Neuronal stem cell (in vitro differentiated cells): ENCODE measurements at regions not wholly inside any gene's neighbourhood (a gene's known extent, or its start where the extent isn't known, plus 50 kb on each side); places are given as distances from the start of the nearest gene placed in this dataset.

Experiments
- DNase-seq: peaks from one replicate; pipeline ENCODE4 v3.0.0-alpha.2; 2013; ENCODE audit warnings: low spot score
- H2AFZ ChIP-seq: one replicate; pipeline ENCODE4 v1.6.1; 2013; ENCODE audit warnings: mild to moderate bottlenecking, low read length, inconsistent platforms
- H2AK5ac ChIP-seq: 2 replicates; pipeline ENCODE4 v1.6.1; 2013; ENCODE audit warnings: low read depth, mild to moderate bottlenecking, inconsistent platforms, low read length, moderate library complexity, mixed read lengths
- H2BK120ac ChIP-seq: 2 replicates; pipeline ENCODE4 v1.6.1; 2013; ENCODE audit warnings: low read depth, mild to moderate bottlenecking, inconsistent platforms, low read length, moderate library complexity, mixed read lengths
- H2BK12ac ChIP-seq: one replicate; pipeline ENCODE4 v1.6.1; 2013; ENCODE audit warnings: low read length, inconsistent platforms
- H2BK15ac ChIP-seq: 2 replicates; pipeline ENCODE4 v1.6.1; 2013; ENCODE audit warnings: mild to moderate bottlenecking, low read length, inconsistent platforms, mixed read lengths
- H2BK5ac ChIP-seq: one replicate; pipeline ENCODE4 v1.6.1; 2013; ENCODE audit warnings: inconsistent platforms, mild to moderate bottlenecking, low read length, moderate library complexity
- H3K14ac ChIP-seq: one replicate; pipeline ENCODE4 v1.6.1; 2013; ENCODE audit warnings: low read length, inconsistent platforms
- H3K18ac ChIP-seq: 2 replicates; pipeline ENCODE4 v1.6.1; 2013; ENCODE audit warnings: low read length, inconsistent platforms
- H3K23ac ChIP-seq: 2 replicates; pipeline ENCODE4 v1.6.1; 2013; ENCODE audit warnings: low read depth, mild to moderate bottlenecking, mixed read lengths, low read length, inconsistent platforms; ENCODE audit not compliant: poor library complexity
- H3K27ac ChIP-seq: replicated peaks from 3 replicates; pipeline ENCODE4 v1.5.1; 2013; ENCODE audit warnings: low read length, inconsistent platforms
- H3K27me3 ChIP-seq, 3 experiments: 2 replicates each; pipeline ENCODE4 v1.6.1; 2013; ENCODE audit warnings: low read length in 3 of 3, mild to moderate bottlenecking in 2 of 3, inconsistent platforms in 1 of 3, low read depth in 1 of 3, mixed read lengths in 1 of 3, moderate library complexity in 1 of 3; ENCODE audit not compliant: control insufficient read depth in 3 of 3, insufficient read depth in 3 of 3
- H3K36me3 ChIP-seq, 2 donors: replicated peaks in 1 of 2; 2 replicates each; pipeline ENCODE4 v1.6.1; 2013; ENCODE audit warnings: low read length in 2 of 2; ENCODE audit not compliant: control insufficient read depth in 2 of 2, insufficient read depth in 2 of 2
- H3K4ac ChIP-seq: 2 replicates; pipeline ENCODE4 v1.6.1; 2013; ENCODE audit warnings: inconsistent platforms, mild to moderate bottlenecking, low read length, moderate library complexity
- H3K4me1 ChIP-seq, 2 donors: 1 replicate in 1 of 2; 2 replicates in 1 of 2; pipeline ENCODE4 v1.6.1; 2013; ENCODE audit warnings: low read length in 2 of 2, low read depth in 1 of 2; ENCODE audit not compliant: control insufficient read depth in 2 of 2, insufficient read depth in 1 of 2
- H3K4me2 ChIP-seq: one replicate; pipeline ENCODE4 v1.6.1; 2013; ENCODE audit warnings: mild to moderate bottlenecking, low read length, inconsistent platforms; ENCODE audit not compliant: insufficient read depth, poor library complexity, severe bottlenecking
- H3K4me3 ChIP-seq, 2 donors: 2 replicates each; pipeline ENCODE4 v1.5.1; 2013; ENCODE audit warnings: low read length in 2 of 2, mild to moderate bottlenecking in 2 of 2, inconsistent platforms in 1 of 2, moderate library complexity in 1 of 2
- H3K79me1 ChIP-seq: one replicate; pipeline ENCODE4 v1.6.1; 2013; ENCODE audit warnings: low read depth, mild to moderate bottlenecking, inconsistent platforms, low read length, moderate library complexity
- H3K9ac ChIP-seq: one replicate; pipeline ENCODE4 v1.6.1; 2013; ENCODE audit warnings: mild to moderate bottlenecking, low read depth, low read length, inconsistent platforms; ENCODE audit not compliant: poor library complexity
- H3K9me3 ChIP-seq, 2 donors: replicated peaks in 1 of 2; 2 replicates each; pipeline versions ENCODE3 to v1.6.1; 2013; ENCODE audit warnings: low read length in 2 of 2, mild to moderate bottlenecking in 2 of 2, inconsistent platforms in 1 of 2, low read depth in 1 of 2, mixed read lengths in 1 of 2, moderate library complexity in 1 of 2; ENCODE audit not compliant: control insufficient read depth in 2 of 2, insufficient read depth in 1 of 2
- H4K8ac ChIP-seq: one replicate; pipeline ENCODE4 v1.6.1; 2013; ENCODE audit warnings: low read depth, mild to moderate bottlenecking, inconsistent platforms, low read length, moderate library complexity
- H4K91ac ChIP-seq: one replicate; pipeline ENCODE4 v1.6.1; 2013; ENCODE audit warnings: low read length, low read depth, mild to moderate bottlenecking, inconsistent platforms; ENCODE audit not compliant: poor library complexity
- WGBS, 2 donors: extraction: QIAGEN DNeasy Blood & Tissue Kit; methylation state at CpG; one replicate each; pipeline ENCODE4 v1.1.7; 2013; ENCODE audit warnings: missing lambda C conversion rate in 2 of 2, mixed read lengths in 1 of 2; ENCODE audit not compliant: insufficient read length in 2 of 2, insufficient replicate concordance in 1 of 2; ENCODE audit errors: extremely low coverage in 2 of 2; 5-methylcytosine and 5-hydroxymethylcytosine counted together

GRCh38 chr6:164274493-164274892, 860.0 kb downstream of the QKI start:
- Histone ChIP-seq H3K4ac (no peak overlapping the region), H4K8ac (no peak overlapping the region), H3K4me1 (no peaks in the 10 kb centered on the region), H3K23ac (no peak overlapping the region), H2AK5ac (no peak overlapping the region), H3K9me3 (peaks cover 5 to 26% of the 10 kb centered on the region in 2 donors), H3K9ac (no peak overlapping the region), H2AFZ (no peak overlapping the region), H3K36me3 (no peaks in the 10 kb centered on the region), H3K79me1 (no peaks in the 10 kb centered on the region), H2BK5ac (no peak overlapping the region), H3K4me3 (no peak overlapping the region), H3K27ac (no peak overlapping the region), H2BK120ac (no peak overlapping the region), H3K18ac (no peak overlapping the region), H2BK15ac (no peak overlapping the region), H4K91ac (no peak overlapping the region), H3K27me3 (no peaks in the 10 kb centered on the region), H3K14ac (no peak overlapping the region), H2BK12ac (no peak overlapping the region), H3K4me2 (no peak overlapping the region)
- WGBS, 2 donors: no CpG with 5 or more reads among the region's 2 CpGs
- no peak for DNase-seq

DNA sequence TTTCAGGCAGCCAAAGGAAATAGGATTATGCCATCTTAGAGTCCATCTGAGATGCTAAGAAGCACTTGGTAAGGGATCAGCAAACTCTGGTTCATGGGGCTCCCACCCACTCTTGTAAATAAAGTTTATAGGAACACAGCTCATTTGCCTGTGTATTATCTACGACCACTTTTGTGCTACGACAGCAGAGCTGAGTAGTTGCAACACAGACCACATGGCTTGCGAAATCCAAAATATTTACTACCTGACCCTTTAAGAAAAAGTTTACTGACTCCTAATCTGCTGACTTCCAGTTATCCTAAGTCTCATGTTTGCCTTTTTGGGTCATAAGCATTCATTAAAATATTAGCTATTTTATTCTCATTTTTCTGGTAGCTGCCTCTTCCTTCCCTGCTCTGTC, 859.0 kb downstream of the QKI start:
- Histone ChIP-seq H3K18ac (no peak overlapping the region), H3K79me1 (no peaks in the 10 kb centered on the region), H2BK120ac (no peak overlapping the region), H3K36me3 (no peaks in the 10 kb centered on the region), H3K9me3 (peaks cover 5 to 18% of the 10 kb centered on the region in 2 donors), H3K4me3 (no peak overlapping the region), H2AK5ac (no peak overlapping the region), H2BK5ac (no peak overlapping the region), H4K91ac (no peak overlapping the region), H3K23ac (no peak overlapping the region), H3K4me1 (no peaks in the 10 kb centered on the region), H3K4ac (no peak overlapping the region), H3K9ac (no peak overlapping the region), H4K8ac (no peak overlapping the region), H2BK15ac (no peak overlapping the region), H2BK12ac (no peak overlapping the region), H3K4me2 (no peak overlapping the region), H3K27me3 (no peaks in the 10 kb centered on the region), H2AFZ (no peak overlapping the region), H3K14ac (no peak overlapping the region), H3K27ac (no peak overlapping the region)
- no CpG with 5 or more reads among the region's 3 CpGs for WGBS, 2 donors
- DNase-seq: no peak

GRCh38 chr6:164266851-164267250, 852.3 kb downstream of the QKI start:
- no peak for DNase-seq
- H4K91ac ChIP-seq: no peak overlapping the region
- H3K4me1 ChIP-seq: no peaks in the 10 kb centered on the region
- no peak overlapping the region for H2BK5ac ChIP-seq
- H3K14ac ChIP-seq: no peak overlapping the region
- H2AK5ac ChIP-seq: no peak overlapping the region
- no peak overlapping the region for H3K4me3 ChIP-seq
- no peak overlapping the region for H2AFZ ChIP-seq
- H3K9ac ChIP-seq: no peak overlapping the region
- no peak overlapping the region for H2BK12ac ChIP-seq
- no peak overlapping the region for H3K4ac ChIP-seq
- no peak overlapping the region for H4K8ac ChIP-seq
- H3K23ac ChIP-seq: no peak overlapping the region
- H2BK120ac ChIP-seq: no peak overlapping the region
- H3K27ac ChIP-seq: no peak overlapping the region
- H3K4me2 ChIP-seq: no peak overlapping the region
- WGBS, 2 donors: no CpG with 5 or more reads among the region's 3 CpGs
- no peaks in the 10 kb centered on the region for H3K36me3 ChIP-seq
- H3K18ac ChIP-seq: no peak overlapping the region
- H3K79me1 ChIP-seq: no peaks in the 10 kb centered on the region
- no peaks in the 10 kb centered on the region for H3K9me3 ChIP-seq
- no peak overlapping the region for H2BK15ac ChIP-seq
- no peaks in the 10 kb centered on the region for H3K27me3 ChIP-seq

DNA sequence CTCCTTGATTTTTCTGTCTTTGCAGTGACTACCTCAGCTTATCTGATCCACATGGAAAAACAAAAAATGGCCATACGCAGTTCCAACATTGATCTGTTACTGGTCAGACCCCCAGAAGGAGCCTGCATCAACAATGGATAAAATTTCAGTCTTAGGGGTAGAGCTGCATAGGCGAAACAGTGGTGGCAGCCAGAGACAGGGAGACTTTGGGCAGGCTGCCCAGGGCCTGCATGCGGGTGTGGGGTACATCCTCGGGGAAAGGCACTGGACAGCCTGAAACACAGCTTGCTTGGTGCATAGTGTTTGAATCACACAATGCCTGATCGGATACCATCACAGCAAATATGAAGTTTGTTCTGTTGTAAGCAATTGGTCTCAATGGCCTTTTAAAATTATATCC, 847.8 kb downstream of the QKI start:
- Histone ChIP-seq H3K14ac (no peak overlapping the region), H2BK15ac (no peak overlapping the region), H3K4me3 (no peak overlapping the region), H3K27ac (no peak overlapping the region), H3K9me3 (no peaks in the 10 kb centered on the region), H3K18ac (peak overlapping the region; percentile 5), H3K36me3 (no peaks in the 10 kb centered on the region), H3K27me3 (no peaks in the 10 kb centered on the region), H3K4me1 (peaks cover 0 to 3% of the 10 kb centered on the region in 2 donors), H3K9ac (peak overlapping the region; percentile 68), H4K8ac (no peak overlapping the region), H3K4ac (no peak overlapping the region), H3K4me2 (no peak overlapping the region), H2AFZ (no peak overlapping the region), H2BK120ac (no peak overlapping the region), H3K23ac (no peak overlapping the region), H2BK12ac (no peak overlapping the region), H4K91ac (no peak overlapping the region), H2AK5ac (no peak overlapping the region), H2BK5ac (no peak overlapping the region), H3K79me1 (no peaks in the 10 kb centered on the region)
- no CpG with 5 or more reads among the region's 5 CpGs for WGBS, 2 donors
- DNase-seq: no peak
